HepG2 (cell line): ENCODE measurements at regions not wholly inside any gene's neighbourhood (a gene's known extent, or its start where the extent isn't known, plus 50 kb on each side); places are given as distances from the start of the nearest gene placed in this dataset.

ENCODE experiments used
- ATAC-seq: fragments of 200-7000 bp; cut with Tn5 transposase; 3 replicates; pipeline ENCODE4 v1.9.1; 2020; ENCODE audit warnings: mild to moderate bottlenecking, moderate library complexity
- BruUV-seq: library from RNA; stranded (reverse); fragments of 400-500 nt; replicated peaks from 2 replicates; lab custom pipeline; 2021; lab: Mats Ljungman, UMichigan
- CTCF ChIA-PET: fragments of 300-600 bp; formaldehyde crosslinking; extraction: SDS; loops from one replicate; lab custom pipeline; 2021; ENCODE audit warnings: low total read pairs, inconsistent platforms, low intra/inter-chr PET ratio; lab: Yijun Ruan, JAX
- POLR2A ChIA-PET: fragments of 350-600 bp; sonication (Branson Sonifier 250); formaldehyde crosslinking; loops from one replicate; lab custom pipeline; 2020; ENCODE audit warnings: antibody characterized with exemption, inconsistent platforms; lab: Yijun Ruan, JAX
- DNase-seq: peaks from one replicate; pipeline ENCODE4 v3.0.0-alpha.2; 2015; ENCODE audit warnings: low spot score
- FAIRE-seq: peaks from 3 replicates; lab custom pipeline; 2011; peaks lifted over from hg19 to GRCh38; lab: Jason Lieb, UNC
- H2AFZ ChIP-seq: one replicate; pipeline ENCODE4 v1.6.1; 2011; ENCODE audit warnings: low read length, inconsistent platforms
- H3K27ac ChIP-seq: fragments of 300-600 bp; 3 replicates; pipeline ENCODE4 v1.8.0; 2011; ENCODE audit warnings: mixed run types, mild to moderate bottlenecking, mixed read lengths, low read length, inconsistent platforms; ENCODE audit not compliant: insufficient read depth; ENCODE audit errors: extremely low read length
- H3K27me3 ChIP-seq, 2 experiments: fragments of 200-600 bp in 1 of 2; 2 replicates in 1 of 2; 3 replicates in 1 of 2; pipeline versions ENCODE4 v1.6.0 to v1.8.0; 2011; ENCODE audit warnings: low read length in 2 of 2, mild to moderate bottlenecking in 2 of 2, moderate library complexity in 2 of 2, inconsistent platforms in 1 of 2; ENCODE audit not compliant: insufficient read depth in 2 of 2, control insufficient read depth in 1 of 2
- H3K36me3 ChIP-seq, 2 experiments: fragments of 200-600 bp in 1 of 2; replicated peaks in 1 of 2; 2 replicates in 1 of 2; 3 replicates in 1 of 2; pipeline versions ENCODE4 v1.5.1 to v1.8.0; 2011; ENCODE audit warnings: low read length in 2 of 2, inconsistent platforms in 1 of 2; ENCODE audit not compliant: insufficient read depth in 2 of 2, control insufficient read depth in 1 of 2
- H3K4me1 ChIP-seq: 2 replicates; pipeline ENCODE4 v1.5.1; 2012; ENCODE audit warnings: low read length, inconsistent platforms; ENCODE audit not compliant: insufficient read depth
- H3K4me2 ChIP-seq: 2 replicates; pipeline ENCODE4 v1.6.0; 2011; ENCODE audit warnings: low read depth, low read length, inconsistent platforms
- H3K4me3 ChIP-seq, 3 experiments: fragments of 200-600 bp in 1 of 3; sonication (generic), shearing (Covaris generic) in 1 of 3; replicated peaks in 1 of 3; 2 replicates each; pipeline ENCODE4 v1.5.1; 2011 to 2016; ENCODE audit warnings: low read length in 3 of 3, inconsistent platforms in 2 of 3, low read depth in 2 of 3, mild to moderate bottlenecking in 2 of 3, control low read depth in 1 of 3, mixed read lengths in 1 of 3; ENCODE audit not compliant: insufficient read depth in 1 of 3
- H3K79me2 ChIP-seq: one replicate; pipeline ENCODE4 v1.6.1; 2011; ENCODE audit warnings: low read length, inconsistent platforms; ENCODE audit not compliant: insufficient read depth
- H3K9ac ChIP-seq: 2 replicates; pipeline ENCODE4 v1.6.0; 2011; ENCODE audit warnings: mild to moderate bottlenecking, low read depth, low read length, inconsistent platforms; ENCODE audit not compliant: insufficient read depth
- H3K9me3 ChIP-seq: 2 replicates; pipeline ENCODE4 v1.5.1; 2012; ENCODE audit warnings: mild to moderate bottlenecking, low read length
- H4K20me1 ChIP-seq: 2 replicates; pipeline ENCODE4 v1.6.0; 2011; ENCODE audit warnings: inconsistent platforms, mild to moderate bottlenecking, low read length, moderate library complexity; ENCODE audit not compliant: insufficient read depth
- JDP2 ChIP-seq: sonication (generic); formaldehyde crosslinking; IDR thresholded peaks from 2 replicates; pipeline ENCODE4 v1.8.1; 2022; ENCODE audit warnings: missing genetic modification reagents, borderline replicate concordance
- LCORL ChIP-seq, 2 experiments: fragments of 450-650 bp in 1 of 2; sonication (generic) in 1 of 2; formaldehyde crosslinking in 1 of 2; IDR thresholded peaks; 2 replicates each; pipeline versions ENCODE4 v1.5.0 to v1.6.1; 2017 to 2020; ENCODE audit warnings: antibody characterized with exemption in 1 of 2, missing genetic modification reagents in 1 of 2
- SATB2 ChIP-seq: sonication (generic); formaldehyde crosslinking; IDR thresholded peaks from 2 replicates; pipeline ENCODE4 v1.5.0; 2020; ENCODE audit warnings: missing genetic modification reagents
- SMAD9 ChIP-seq: sonication (generic); formaldehyde crosslinking; IDR thresholded peaks from 2 replicates; pipeline ENCODE4 v1.5.1; 2020; ENCODE audit warnings: mild to moderate bottlenecking, missing genetic modification reagents
- ZNF205 ChIP-seq: IDR thresholded peaks from 2 replicates; pipeline ENCODE4 v1.6.1; 2018; ENCODE audit warnings: missing biosample characterization, missing genetic modification reagents
- ZNF382 ChIP-seq: sonication (generic); formaldehyde crosslinking; IDR thresholded peaks from 2 replicates; pipeline ENCODE4 v1.5.0; 2020; ENCODE audit warnings: missing genetic modification reagents, mild to moderate bottlenecking, borderline replicate concordance
- ZNF703 ChIP-seq: sonication (generic); formaldehyde crosslinking; IDR thresholded peaks from 2 replicates; pipeline ENCODE4 v1.5.1; 2020; ENCODE audit warnings: missing genetic modification reagents, mild to moderate bottlenecking, moderate library complexity, borderline replicate concordance
- WGBS: methylation state at CpG from one replicate; pipeline ENCODE4 v1.1.6; 2017; ENCODE audit warnings: low lambda C conversion rate; 5-methylcytosine and 5-hydroxymethylcytosine counted together
- in situ Hi-C: cut with HindIII; loops from 2 replicates; pipeline ENCODE4 v1.10.0; 2017; ENCODE audit warnings: low pct_unique_long_range_greater_than_20kb; ENCODE audit not compliant: extremely low pct_ligation_motif_present
- intact Hi-C: fragments of 100-400 bp; cut with micrococcal nuclease; formaldehyde crosslinking; loops from one replicate; pipeline ENCODE4 v1.10.0; 2022; ENCODE audit not compliant: unreplicated experiment
- TF ChIP-seq, protein P1 (sequence below): sonication (generic); formaldehyde crosslinking; IDR thresholded peaks from 2 replicates; pipeline ENCODE4 v1.4.0; 2020; ENCODE audit warnings: mild to moderate bottlenecking, missing genetic modification reagents
- TF ChIP-seq, protein P2 (sequence below): IDR thresholded peaks from 2 replicates; pipeline ENCODE4 v1.6.1; 2016
- TF ChIP-seq, protein P3 (sequence below): sonication (generic); formaldehyde crosslinking; conservative IDR thresholded peaks from 2 replicates; pipeline ENCODE4 v1.8.0; 2022; ENCODE audit warnings: missing genetic modification reagents

DNA sequence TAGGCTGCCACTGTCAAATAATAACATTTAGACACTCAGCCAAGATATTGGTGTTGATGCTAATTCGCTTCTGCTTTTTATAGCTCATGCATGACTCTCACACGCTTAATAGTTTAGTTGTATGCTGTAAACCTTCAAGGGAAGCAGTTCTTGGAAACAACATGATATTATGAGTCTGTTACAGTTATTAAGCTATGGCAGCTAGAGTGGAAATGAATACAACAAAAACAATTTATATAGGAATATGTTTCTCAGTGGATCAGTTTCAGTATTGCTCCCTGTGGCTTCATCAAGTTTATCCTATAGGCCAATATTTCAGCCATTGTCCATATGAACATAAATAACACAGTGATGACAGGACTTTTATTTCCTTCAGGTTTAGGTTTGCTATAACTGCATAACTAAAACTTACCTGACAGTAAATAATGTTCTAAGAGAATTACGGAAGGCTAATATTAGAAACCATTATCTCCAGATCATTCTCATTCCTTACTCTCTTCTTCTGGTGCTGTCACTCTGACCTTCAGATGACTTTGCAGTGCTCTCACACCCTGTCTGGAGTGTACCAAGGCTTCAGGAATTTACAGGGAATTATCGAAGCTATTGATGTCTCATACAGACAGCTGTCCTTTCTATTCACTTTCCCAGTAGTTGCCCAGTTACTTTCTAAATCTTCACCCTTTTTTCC, 555.0 kb downstream of the ANKRD50 start:
- H3K9me3 ChIP-seq: no peaks in the 10 kb centered on the region
- intact Hi-C loops (no loop called here), in situ Hi-C loops (no loop called here)
- H3K27me3 ChIP-seq: no peaks in the 10 kb centered on the region
- no peaks in the 10 kb centered on the region for H4K20me1 ChIP-seq
- no TSS peak for BruUV-seq
- H3K27ac ChIP-seq: no peak overlapping the region
- ATAC-seq (no peak), FAIRE-seq (no peak), DNase-seq (no peak)
- no peak overlapping the region for H3K4me2 ChIP-seq
- TF ChIP-seq ZNF382 (CRISPR knock-in tag) (no peak), SATB2 (CRISPR knock-in tag) (no peak), ZNF205 (CRISPR knock-in tag) (no peak), ZNF703 (CRISPR knock-in tag) (no peak), SMAD9 (no peak), JDP2 (CRISPR knock-in tag) (no peak), LCORL (IDR thresholded peaks at IDR 0.05) (no peak), LCORL (CRISPR knock-in tag; IDR thresholded peaks at IDR 0.05) (no peak)
- TF ChIP-seq, protein P1, sequence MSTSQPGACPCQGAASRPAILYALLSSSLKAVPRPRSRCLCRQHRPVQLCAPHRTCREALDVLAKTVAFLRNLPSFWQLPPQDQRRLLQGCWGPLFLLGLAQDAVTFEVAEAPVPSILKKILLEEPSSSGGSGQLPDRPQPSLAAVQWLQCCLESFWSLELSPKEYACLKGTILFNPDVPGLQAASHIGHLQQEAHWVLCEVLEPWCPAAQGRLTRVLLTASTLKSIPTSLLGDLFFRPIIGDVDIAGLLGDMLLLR: no peak
- TF ChIP-seq, protein P2, sequence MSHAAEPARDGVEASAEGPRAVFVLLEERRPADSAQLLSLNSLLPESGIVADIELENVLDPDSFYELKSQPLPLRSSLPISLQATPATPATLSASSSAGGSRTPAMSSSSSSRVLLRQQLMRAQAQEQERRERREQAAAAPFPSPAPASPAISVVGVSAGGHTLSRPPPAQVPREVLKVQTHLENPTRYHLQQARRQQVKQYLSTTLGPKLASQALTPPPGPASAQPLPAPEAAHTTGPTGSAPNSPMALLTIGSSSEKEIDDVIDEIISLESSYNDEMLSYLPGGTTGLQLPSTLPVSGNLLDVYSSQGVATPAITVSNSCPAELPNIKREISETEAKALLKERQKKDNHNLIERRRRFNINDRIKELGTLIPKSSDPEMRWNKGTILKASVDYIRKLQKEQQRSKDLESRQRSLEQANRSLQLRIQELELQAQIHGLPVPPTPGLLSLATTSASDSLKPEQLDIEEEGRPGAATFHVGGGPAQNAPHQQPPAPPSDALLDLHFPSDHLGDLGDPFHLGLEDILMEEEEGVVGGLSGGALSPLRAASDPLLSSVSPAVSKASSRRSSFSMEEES (CRISPR knock-in tag): no peak
- TF ChIP-seq, protein P3, sequence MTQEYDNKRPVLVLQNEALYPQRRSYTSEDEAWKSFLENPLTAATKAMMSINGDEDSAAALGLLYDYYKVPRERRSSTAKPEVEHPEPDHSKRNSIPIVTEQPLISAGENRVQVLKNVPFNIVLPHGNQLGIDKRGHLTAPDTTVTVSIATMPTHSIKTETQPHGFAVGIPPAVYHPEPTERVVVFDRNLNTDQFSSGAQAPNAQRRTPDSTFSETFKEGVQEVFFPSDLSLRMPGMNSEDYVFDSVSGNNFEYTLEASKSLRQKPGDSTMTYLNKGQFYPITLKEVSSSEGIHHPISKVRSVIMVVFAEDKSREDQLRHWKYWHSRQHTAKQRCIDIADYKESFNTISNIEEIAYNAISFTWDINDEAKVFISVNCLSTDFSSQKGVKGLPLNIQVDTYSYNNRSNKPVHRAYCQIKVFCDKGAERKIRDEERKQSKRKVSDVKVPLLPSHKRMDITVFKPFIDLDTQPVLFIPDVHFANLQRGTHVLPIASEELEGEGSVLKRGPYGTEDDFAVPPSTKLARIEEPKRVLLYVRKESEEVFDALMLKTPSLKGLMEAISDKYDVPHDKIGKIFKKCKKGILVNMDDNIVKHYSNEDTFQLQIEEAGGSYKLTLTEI (CRISPR knock-in tag): no peak
- 3% methylated on average over 4 of the region's 4 CpGs for WGBS
- H3K4me1 ChIP-seq: no peaks in the 10 kb centered on the region
- ChIA-PET CTCF (no interaction called here), POLR2A (no interaction called here)
- no peak overlapping the region for H3K4me3 ChIP-seq
- H3K9ac ChIP-seq: no peak overlapping the region
- no peaks in the 10 kb centered on the region for H3K36me3 ChIP-seq
- H3K79me2 ChIP-seq: no peaks in the 10 kb centered on the region
- H2AFZ ChIP-seq: no peak overlapping the region
